RPMI8226 (cell line): ENCODE measurements at regions not wholly inside any gene's neighbourhood (a gene's known extent, or its start where the extent isn't known, plus 50 kb on each side); places are given as distances from the start of the nearest gene placed in this dataset.

Experiments
- DNase-seq: peaks from one replicate; pipeline ENCODE4 v3.0.0-alpha.2; 2015

- DNase-seq, result no peak
These were observed 93.8 kb downstream of the GPR63 start for GRCh38 chr6:96743496-96743895.

- DNase-seq, result no peak
These were observed 94.6 kb downstream of the GPR63 start for GRCh38 chr6:96742702-96743101.

GRCh38 chr6:96735332-96735731, 101.9 kb downstream of the GPR63 start:
- DNase-seq, result no peak

- DNase-seq, result no peak
These were observed 110.1 kb downstream of the GPR63 start for GRCh38 chr6:96727144-96727543.

GRCh38 chr6:96725296-96725695, 112.0 kb downstream of the GPR63 start:
- no peak for DNase-seq

- no peak for DNase-seq
These were observed 112.6 kb downstream of the GPR63 start for GRCh38 chr6:96724641-96725040.

- no peak for DNase-seq
These were observed 113.9 kb downstream of the GPR63 start for GRCh38 chr6:96723362-96723761.

- no peak for DNase-seq
These were observed 116.0 kb downstream of the GPR63 start for GRCh38 chr6:96721227-96721626.

GRCh38 chr6:96716221-96716620, 121.1 kb downstream of the GPR63 start:
- no peak for DNase-seq

- no peak for DNase-seq
These were observed 121.7 kb downstream of the GPR63 start for GRCh38 chr6:96715608-96716007.

GRCh38 chr6:96704713-96705112, 132.6 kb downstream of the GPR63 start:
- DNase-seq, result no peak

GRCh38 chr6:96702626-96703025, 134.7 kb downstream of the GPR63 start:
- DNase-seq, result no peak

- no peak for DNase-seq
These were observed 136.4 kb downstream of the GPR63 start for GRCh38 chr6:96700915-96701314.

GRCh38 chr6:96694429-96694828, 131.5 kb downstream of the FHL5 start:
- peak; percentile 34 for DNase-seq

- DNase-seq, result no peak
These were observed 124.2 kb downstream of the FHL5 start for GRCh38 chr6:96687121-96687520.

GRCh38 chr6:96685702-96686101, 122.8 kb downstream of the FHL5 start:
- DNase-seq, result no peak

- DNase-seq, result peak; percentile 37
These were observed 121.0 kb downstream of the FHL5 start for GRCh38 chr6:96683819-96684528.

- DNase-seq, result no peak
These were observed 119.1 kb downstream of the FHL5 start for GRCh38 chr6:96682017-96682416.

GRCh38 chr6:96675597-96675996, 112.7 kb downstream of the FHL5 start:
- no peak for DNase-seq
